ENCODE measurements at regions not wholly inside any gene's neighbourhood (a gene's known extent, or its start where the extent isn't known, plus 50 kb on each side); places are given as distances from the start of the nearest gene placed in this dataset.

DNA sequence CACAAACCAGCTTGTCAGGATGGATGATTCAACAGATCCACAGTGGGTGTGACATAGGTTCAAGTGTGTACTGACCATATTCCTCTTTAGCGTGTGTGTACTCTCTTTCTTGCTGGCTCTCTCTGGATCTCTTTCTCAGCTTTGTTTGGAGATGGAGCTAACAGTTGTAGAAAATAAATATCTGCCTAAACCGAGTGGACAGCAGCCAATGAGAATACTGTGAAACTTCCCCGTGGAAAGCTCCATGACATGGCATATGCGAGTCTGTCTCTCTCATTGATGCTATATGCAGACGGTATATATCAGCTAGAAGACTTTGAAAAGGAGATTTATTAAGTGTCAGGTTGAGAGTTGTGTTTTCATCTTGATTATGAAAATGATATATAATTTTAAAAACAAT, 406.5 kb upstream of the SUCLG2 start:
- Histone ChIP-seq H3K27me3 (replicated peaks; ENCODE audit: control insufficient read depth, insufficient read depth, low read length) (no peaks in the 10 kb centered on the region), H3K36me3 (ENCODE audit: control insufficient read depth, insufficient read depth, low read length) (no peaks in the 10 kb centered on the region), H3K4me1 (no peaks in the 10 kb centered on the region; the same call in 1 of the 2 replicates), H3K9me3 (no peaks in the 10 kb centered on the region), H3K4me3 (ENCODE audit: low read depth, low read length) (no peak overlapping the region)
- Mint-ChIP-seq H3K9me3 (ENCODE audit: unreplicated experiment) (no peaks in the 10 kb centered on the region), H3K4me3 (ENCODE audit: unreplicated experiment) (no peak overlapping the region), H3K27ac (ENCODE audit: unreplicated experiment) (peak overlapping the region; percentile 47), H3K36me3 (ENCODE audit: insufficient read depth, unreplicated experiment) (no peaks in the 10 kb centered on the region), H3K27me3 (ENCODE audit: insufficient read depth, unreplicated experiment) (peaks cover 3% of the 10 kb centered on the region), H3K4me1 (ENCODE audit: low read depth, unreplicated experiment) (no peaks in the 10 kb centered on the region)
- ChIA-PET POLR2A (no interaction called here), CTCF (no interaction called here)
- intact Hi-C loops (cut with micrococcal nuclease; ENCODE audit: unreplicated experiment): no loop called here
- TF ChIP-seq, protein P1, sequence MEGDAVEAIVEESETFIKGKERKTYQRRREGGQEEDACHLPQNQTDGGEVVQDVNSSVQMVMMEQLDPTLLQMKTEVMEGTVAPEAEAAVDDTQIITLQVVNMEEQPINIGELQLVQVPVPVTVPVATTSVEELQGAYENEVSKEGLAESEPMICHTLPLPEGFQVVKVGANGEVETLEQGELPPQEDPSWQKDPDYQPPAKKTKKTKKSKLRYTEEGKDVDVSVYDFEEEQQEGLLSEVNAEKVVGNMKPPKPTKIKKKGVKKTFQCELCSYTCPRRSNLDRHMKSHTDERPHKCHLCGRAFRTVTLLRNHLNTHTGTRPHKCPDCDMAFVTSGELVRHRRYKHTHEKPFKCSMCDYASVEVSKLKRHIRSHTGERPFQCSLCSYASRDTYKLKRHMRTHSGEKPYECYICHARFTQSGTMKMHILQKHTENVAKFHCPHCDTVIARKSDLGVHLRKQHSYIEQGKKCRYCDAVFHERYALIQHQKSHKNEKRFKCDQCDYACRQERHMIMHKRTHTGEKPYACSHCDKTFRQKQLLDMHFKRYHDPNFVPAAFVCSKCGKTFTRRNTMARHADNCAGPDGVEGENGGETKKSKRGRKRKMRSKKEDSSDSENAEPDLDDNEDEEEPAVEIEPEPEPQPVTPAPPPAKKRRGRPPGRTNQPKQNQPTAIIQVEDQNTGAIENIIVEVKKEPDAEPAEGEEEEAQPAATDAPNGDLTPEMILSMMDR (IDR thresholded peaks at IDR 0.05; ENCODE audit: insufficient read depth in 1 of 2, low read depth in 1 of 2, low read length in 1 of 2, severe bottlenecking in 1 of 2, unreplicated experiment in 1 of 2): no peak
- no peak for DNase-seq
- BruUV-seq (replicated peaks): no TSS peak

- no peak overlapping the region for H3K4me3 Mint-ChIP-seq (ENCODE audit: unreplicated experiment)
Observed at GRCh38 chr3:68060191-68060590, 405.8 kb upstream of the SUCLG2 start.

DNA sequence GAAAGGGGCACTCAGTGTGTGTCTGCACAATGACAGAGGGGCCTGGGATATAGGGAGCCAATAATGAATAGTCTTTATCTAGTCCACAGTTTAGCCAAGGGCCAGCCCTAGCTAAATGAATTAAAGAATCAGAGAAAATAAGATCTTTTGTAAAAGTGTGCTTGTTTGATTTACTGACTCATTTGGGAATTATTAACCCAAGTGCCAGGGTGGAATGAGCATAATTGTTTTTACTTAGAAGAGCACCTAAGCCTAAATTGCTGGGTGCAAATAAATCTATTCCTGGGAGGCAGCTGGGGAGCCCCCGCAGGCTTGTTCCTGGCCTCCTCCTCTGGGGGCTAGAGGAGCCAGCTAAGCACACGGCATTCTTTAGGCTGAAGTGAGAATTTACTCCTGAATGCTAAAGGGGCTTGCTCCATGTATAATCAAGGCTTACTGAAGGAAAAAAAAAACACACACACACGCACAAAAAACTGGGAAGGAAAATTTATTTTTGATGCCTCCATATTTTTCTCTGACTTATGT, 405.3 kb upstream of the SUCLG2 start:
- Mint-ChIP-seq H3K9me3 (ENCODE audit: unreplicated experiment) (no peaks in the 10 kb centered on the region), H3K36me3 (ENCODE audit: insufficient read depth, unreplicated experiment) (no peaks in the 10 kb centered on the region), H3K4me1 (ENCODE audit: low read depth, unreplicated experiment) (no peaks in the 10 kb centered on the region), H3K27ac (ENCODE audit: unreplicated experiment) (peak overlapping the region; percentile 47), H3K4me3 (ENCODE audit: unreplicated experiment) (no peak overlapping the region), H3K27me3 (ENCODE audit: insufficient read depth, unreplicated experiment) (peaks cover 3% of the 10 kb centered on the region)
- intact Hi-C loops (cut with micrococcal nuclease; ENCODE audit: unreplicated experiment): no loop called here
- BruUV-seq (replicated peaks): no TSS peak
- ChIA-PET POLR2A (no interaction called here), CTCF (no interaction called here)
- Histone ChIP-seq H3K9me3 (no peaks in the 10 kb centered on the region), H3K4me1 (no peaks in the 10 kb centered on the region; the same call in 1 of the 2 replicates), H3K36me3 (ENCODE audit: control insufficient read depth, insufficient read depth, low read length) (no peaks in the 10 kb centered on the region), H3K4me3 (ENCODE audit: low read depth, low read length) (no peak overlapping the region), H3K27me3 (replicated peaks; ENCODE audit: control insufficient read depth, insufficient read depth, low read length) (no peaks in the 10 kb centered on the region)
- TF ChIP-seq, protein P1 (IDR thresholded peaks at IDR 0.05; ENCODE audit: insufficient read depth in 1 of 2, low read depth in 1 of 2, low read length in 1 of 2, severe bottlenecking in 1 of 2, unreplicated experiment in 1 of 2): no peak
- no peak for DNase-seq

More at GRCh38 chr3:68060191-68060590, 405.8 kb upstream of the SUCLG2 start:
- H3K4me1 Mint-ChIP-seq (ENCODE audit: low read depth, unreplicated experiment): no peaks in the 10 kb centered on the region
- no TSS peak for BruUV-seq (replicated peaks)
- no peaks in the 10 kb centered on the region; the same call in 1 of the 2 replicates for H3K4me1 ChIP-seq
- ChIA-PET CTCF (no interaction called here), POLR2A (no interaction called here)
- H3K4me3 ChIP-seq (ENCODE audit: low read depth, low read length): no peak overlapping the region
- H3K27me3 Mint-ChIP-seq (ENCODE audit: insufficient read depth, unreplicated experiment): peaks cover 3% of the 10 kb centered on the region
- no peaks in the 10 kb centered on the region for H3K9me3 Mint-ChIP-seq (ENCODE audit: unreplicated experiment)
- no peaks in the 10 kb centered on the region for H3K36me3 ChIP-seq (ENCODE audit: control insufficient read depth, insufficient read depth, low read length)
- H3K9me3 ChIP-seq: no peaks in the 10 kb centered on the region
- TF ChIP-seq, protein P1 (IDR thresholded peaks at IDR 0.05; ENCODE audit: insufficient read depth in 1 of 2, low read depth in 1 of 2, low read length in 1 of 2, severe bottlenecking in 1 of 2, unreplicated experiment in 1 of 2): no peak
- DNase-seq: peak in 1 of 2 experiments; percentile 12
- intact Hi-C loops (cut with micrococcal nuclease; ENCODE audit: unreplicated experiment): no loop called here
- H3K27me3 ChIP-seq (replicated peaks; ENCODE audit: control insufficient read depth, insufficient read depth, low read length): no peaks in the 10 kb centered on the region
- peak overlapping the region; percentile 47 for H3K27ac Mint-ChIP-seq (ENCODE audit: unreplicated experiment)
- H3K36me3 Mint-ChIP-seq (ENCODE audit: insufficient read depth, unreplicated experiment): no peaks in the 10 kb centered on the region
